Tibial artery (tissue), 4 donors: ENCODE measurements at regions not wholly inside any gene's neighbourhood (a gene's known extent, or its start where the extent isn't known, plus 50 kb on each side); places are given as distances from the start of the nearest gene placed in this dataset.

Source experiments
- DNase-seq, 2 donors: peaks; one replicate each; pipeline ENCODE4 v3.0.0-alpha.2; 2019
- H3K27ac ChIP-seq, 2 donors: fragments of 200-600 bp; sonication (generic) in 1 of 2; 1 replicate in 1 of 2; 2 replicates in 1 of 2; pipeline ENCODE4 v1.5.1; 2018 to 2019; ENCODE audit warnings: mild to moderate bottlenecking in 1 of 2
- H3K27me3 ChIP-seq, 2 donors: fragments of 200-600 bp; sonication (generic) in 1 of 2; one replicate each; pipeline versions ENCODE4 v1.5.1 to v1.6.0; 2016 to 2019
- H3K36me3 ChIP-seq, 3 donors: fragments of 200-600 bp; sonication (generic) in 2 of 3; one replicate each; pipeline ENCODE4 v1.5.1; 2016 to 2019; ENCODE audit warnings: mild to moderate bottlenecking in 2 of 3
- H3K4me1 ChIP-seq, 4 donors: fragments of 200-600 bp; sonication (generic) in 2 of 4; 1 replicate in 3 of 4; 2 replicates in 1 of 4; pipeline ENCODE4 v1.5.1; 2016 to 2019
- H3K4me3 ChIP-seq, 2 donors: fragments of 200-600 bp; sonication (generic) in 1 of 2; 1 replicate in 1 of 2; 2 replicates in 1 of 2; pipeline ENCODE4 v1.5.1; 2018 to 2019; ENCODE audit warnings: mild to moderate bottlenecking in 2 of 2
- H3K9me3 ChIP-seq, 3 donors: fragments of 200-600 bp; sonication (generic) in 1 of 3; one replicate each; pipeline ENCODE4 v1.5.1; 2016 to 2019
- intact Hi-C: fragments of 100-400 bp; cut with DNase I; formaldehyde crosslinking; loops from one replicate; pipeline ENCODE4 v1.15.0; 2023; ENCODE audit warnings: low total_unique reads
- TF ChIP-seq, protein P1 (sequence below), 2 experiments: fragments of 200-600 bp in 1 of 2; fragments of 450-650 bp in 1 of 2; IDR thresholded peaks; one replicate each; pipeline ENCODE4 v1.5.1; 2017 to 2019; ENCODE audit warnings: antibody characterized with exemption in 2 of 2, mild to moderate bottlenecking in 1 of 2, moderate library complexity in 1 of 2

- no peaks in the 10 kb centered on the region for H3K4me1 ChIP-seq
- intact Hi-C loops = no loop called here
- no peaks in the 10 kb centered on the region for H3K9me3 ChIP-seq
- H3K27me3 ChIP-seq = no peaks in the 10 kb centered on the region
- DNase-seq = no peak
- no peak overlapping the region for H3K27ac ChIP-seq
- no peaks in the 10 kb centered on the region for H3K36me3 ChIP-seq
- TF ChIP-seq, protein P1, sequence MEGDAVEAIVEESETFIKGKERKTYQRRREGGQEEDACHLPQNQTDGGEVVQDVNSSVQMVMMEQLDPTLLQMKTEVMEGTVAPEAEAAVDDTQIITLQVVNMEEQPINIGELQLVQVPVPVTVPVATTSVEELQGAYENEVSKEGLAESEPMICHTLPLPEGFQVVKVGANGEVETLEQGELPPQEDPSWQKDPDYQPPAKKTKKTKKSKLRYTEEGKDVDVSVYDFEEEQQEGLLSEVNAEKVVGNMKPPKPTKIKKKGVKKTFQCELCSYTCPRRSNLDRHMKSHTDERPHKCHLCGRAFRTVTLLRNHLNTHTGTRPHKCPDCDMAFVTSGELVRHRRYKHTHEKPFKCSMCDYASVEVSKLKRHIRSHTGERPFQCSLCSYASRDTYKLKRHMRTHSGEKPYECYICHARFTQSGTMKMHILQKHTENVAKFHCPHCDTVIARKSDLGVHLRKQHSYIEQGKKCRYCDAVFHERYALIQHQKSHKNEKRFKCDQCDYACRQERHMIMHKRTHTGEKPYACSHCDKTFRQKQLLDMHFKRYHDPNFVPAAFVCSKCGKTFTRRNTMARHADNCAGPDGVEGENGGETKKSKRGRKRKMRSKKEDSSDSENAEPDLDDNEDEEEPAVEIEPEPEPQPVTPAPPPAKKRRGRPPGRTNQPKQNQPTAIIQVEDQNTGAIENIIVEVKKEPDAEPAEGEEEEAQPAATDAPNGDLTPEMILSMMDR (IDR thresholded peaks at IDR 0.05) = no peak
- H3K4me3 ChIP-seq = no peak overlapping the region
Observed at GRCh38 chr1:95370691-95371562, 136.9 kb downstream of the RWDD3 start.

DNA sequence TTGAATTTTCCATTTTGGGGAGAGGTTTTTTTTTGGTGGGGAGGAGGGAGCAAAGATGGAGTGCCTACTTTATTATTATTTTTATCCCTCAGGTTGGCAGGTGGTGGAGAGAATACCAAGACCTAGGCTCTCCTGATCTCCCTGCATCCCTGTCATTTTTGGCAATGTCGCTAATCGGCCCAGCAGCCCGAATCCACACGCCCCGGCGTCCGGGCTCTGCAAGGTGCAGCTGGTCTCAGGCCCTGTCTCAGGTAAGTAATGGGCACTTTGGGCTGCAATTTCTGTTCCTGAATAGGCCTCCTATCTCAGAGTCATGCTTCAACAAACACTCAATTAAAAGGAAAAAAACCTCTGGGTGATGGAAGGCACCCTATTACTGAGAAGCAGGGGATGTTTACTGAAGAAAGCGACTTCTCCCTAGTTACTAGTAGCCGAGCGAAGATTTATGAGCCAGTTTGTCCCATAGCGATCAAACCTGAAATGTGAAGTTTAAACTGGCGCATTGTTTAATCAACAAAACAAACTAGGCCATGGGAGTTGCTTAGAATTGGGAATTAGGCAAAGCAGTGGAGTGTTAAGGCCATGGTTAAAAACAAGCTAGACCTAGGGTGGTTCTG lies 137.8 kb downstream of the RWDD3 start:
- Histone ChIP-seq H3K4me3 (no peak overlapping the region), H3K9me3 (no peaks in the 10 kb centered on the region), H3K27me3 (no peaks in the 10 kb centered on the region), H3K27ac (no peak overlapping the region), H3K36me3 (no peaks in the 10 kb centered on the region), H3K4me1 (no peaks in the 10 kb centered on the region)
- no peak for DNase-seq
- TF ChIP-seq, protein P1 (IDR thresholded peaks at IDR 0.05) = no peak
- intact Hi-C loops = no loop called here

DNA sequence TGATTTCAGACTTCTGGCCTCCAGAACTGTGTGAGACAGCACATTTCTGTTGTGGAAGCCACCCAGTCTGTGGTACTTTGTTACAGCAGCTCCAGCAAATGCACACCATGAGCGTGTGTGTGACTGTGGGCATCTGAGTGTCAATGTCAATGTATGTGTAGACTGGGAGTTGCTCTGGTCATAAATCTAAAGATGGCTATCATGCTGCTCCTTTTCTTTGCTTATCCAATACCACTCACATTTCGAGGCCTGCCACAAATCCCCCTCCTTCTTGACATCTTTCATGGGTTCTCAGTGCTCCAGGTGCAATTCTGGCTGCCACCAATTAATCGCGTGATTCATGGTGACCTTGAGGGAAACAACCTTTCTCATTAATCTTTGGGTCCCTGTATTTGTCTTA lies 141.2 kb downstream of the RWDD3 start:
- Histone ChIP-seq H3K27ac (no peak overlapping the region), H3K4me1 (no peaks in the 10 kb centered on the region), H3K36me3 (no peaks in the 10 kb centered on the region), H3K9me3 (no peaks in the 10 kb centered on the region), H3K4me3 (no peak overlapping the region), H3K27me3 (no peaks in the 10 kb centered on the region)
- intact Hi-C loops = no loop called here
- no peak for DNase-seq
- TF ChIP-seq, protein P1 (IDR thresholded peaks at IDR 0.05) = no peak

GRCh38 chr1:95380909-95381308 lies 146.9 kb downstream of the RWDD3 start:
- Histone ChIP-seq H3K4me3 (no peak overlapping the region), H3K4me1 (no peaks in the 10 kb centered on the region)

GRCh38 chr1:95382000-95382786 lies 148.2 kb downstream of the RWDD3 start:
- Histone ChIP-seq H3K36me3 (no peaks in the 10 kb centered on the region), H3K4me3 (no peak overlapping the region), H3K4me1 (no peaks in the 10 kb centered on the region), H3K27ac (no peak overlapping the region), H3K27me3 (no peaks in the 10 kb centered on the region), H3K9me3 (no peaks in the 10 kb centered on the region)
- intact Hi-C loops = no loop called here
- DNase-seq = no peak
- TF ChIP-seq, protein P1 (IDR thresholded peaks at IDR 0.05) = no peak

More at GRCh38 chr1:95380909-95381308, 146.9 kb downstream of the RWDD3 start:
- no peaks in the 10 kb centered on the region for H3K9me3 ChIP-seq
- no peaks in the 10 kb centered on the region for H3K27me3 ChIP-seq
- H3K27ac ChIP-seq = no peak overlapping the region
- TF ChIP-seq, protein P1 (IDR thresholded peaks at IDR 0.05) = no peak
- DNase-seq = no peak
- intact Hi-C loops = no loop called here
- no peaks in the 10 kb centered on the region for H3K36me3 ChIP-seq
